ENCODE measurements at regions not wholly inside any gene's neighbourhood (a gene's known extent, or its start where the extent isn't known, plus 50 kb on each side); places are given as distances from the start of the nearest gene placed in this dataset.

- Histone ChIP-seq H3K4me1 (peaks cover 6 to 23% (median 13%) of the 10 kb centered on the region in 4 donors), H3K9me3 (no peaks in the 10 kb centered on the region), H3K36me3 (no peaks in the 10 kb centered on the region), H3K27ac (no peak overlapping the region), H3K27me3 (no peaks in the 10 kb centered on the region), H3K4me3 (no peak overlapping the region)
- no peak for TF ChIP-seq CTCF (IDR thresholded peaks at IDR 0.05)
- no peak for TF ChIP-seq POLR2A (IDR thresholded peaks at IDR 0.05)
- no peak for TF ChIP-seq POLR2AphosphoS5 (IDR thresholded peaks at IDR 0.05)
- no peak for TF ChIP-seq EP300 (IDR thresholded peaks at IDR 0.05)
- no peak for DNase-seq
- intact Hi-C loops (cut with DNase I; ENCODE audit: low total_unique reads) = no loop called here
- WGBS, 5 donors = 75 to 89% (median 82%) methylated on average over 3 of the region's 3 CpGs
Measured at GRCh38 chr13:50196118-50196517, 180.9 kb downstream of the KCNRG start.

- TF ChIP-seq EP300 (IDR thresholded peaks at IDR 0.05) (no peak), POLR2A (IDR thresholded peaks at IDR 0.05) (no peak), POLR2AphosphoS5 (IDR thresholded peaks at IDR 0.05) (no peak), CTCF (IDR thresholded peaks at IDR 0.05) (no peak)
- Histone ChIP-seq H3K4me3 (no peak overlapping the region), H3K27me3 (no peaks in the 10 kb centered on the region), H3K9me3 (no peaks in the 10 kb centered on the region), H3K27ac (no peak overlapping the region), H3K4me1 (peaks cover 0 to 11% (median 3%) of the 10 kb centered on the region in 4 donors), H3K36me3 (no peaks in the 10 kb centered on the region)
- 94 to 97% (median 95%) methylated on average over 2 of the region's 2 CpGs for WGBS, 5 donors
- intact Hi-C loops (cut with DNase I; ENCODE audit: low total_unique reads) = no loop called here
- no peak for DNase-seq
Measured at GRCh38 chr13:50197705-50198104, 182.5 kb downstream of the KCNRG start.

- intact Hi-C loops (cut with DNase I; ENCODE audit: low total_unique reads) = no loop called here
- Histone ChIP-seq H3K27ac (no peak overlapping the region), H3K4me1 (peaks cover 0 to 3% (median 0%) of the 10 kb centered on the region in 4 donors), H3K36me3 (no peaks in the 10 kb centered on the region), H3K9me3 (no peaks in the 10 kb centered on the region), H3K27me3 (no peaks in the 10 kb centered on the region), H3K4me3 (no peak overlapping the region)
- WGBS, 5 donors = 55 to 67% (median 61%) methylated on average over 2 of the region's 2 CpGs
- no peak for TF ChIP-seq POLR2AphosphoS5 (IDR thresholded peaks at IDR 0.05)
- no peak for TF ChIP-seq POLR2A (IDR thresholded peaks at IDR 0.05)
- TF ChIP-seq CTCF (IDR thresholded peaks at IDR 0.05) = no peak
- no peak for TF ChIP-seq EP300 (IDR thresholded peaks at IDR 0.05)
- no peak for DNase-seq
Measured at GRCh38 chr13:50198508-50198907, 183.3 kb downstream of the KCNRG start.

GRCh38 chr13:50200569-50200968 lies 185.3 kb downstream of the KCNRG start:
- Histone ChIP-seq H3K27me3 (no peaks in the 10 kb centered on the region), H3K4me3 (no peak overlapping the region), H3K27ac (no peak overlapping the region), H3K36me3 (no peaks in the 10 kb centered on the region), H3K9me3 (no peaks in the 10 kb centered on the region), H3K4me1 (peaks cover 0 to 3% (median 0%) of the 10 kb centered on the region in 4 donors)
- WGBS, 5 donors = 79 to 88% (median 82%) methylated on average over 3 of the region's 3 CpGs
- intact Hi-C loops (cut with DNase I; ENCODE audit: low total_unique reads) = no loop called here
- DNase-seq = no peak
- TF ChIP-seq POLR2AphosphoS5 (IDR thresholded peaks at IDR 0.05) (no peak), CTCF (IDR thresholded peaks at IDR 0.05) (no peak), EP300 (IDR thresholded peaks at IDR 0.05) (no peak), POLR2A (IDR thresholded peaks at IDR 0.05) (no peak)
